NCI-H146 (cell line): ENCODE measurements at regions not wholly inside any gene's neighbourhood (a gene's known extent, or its start where the extent isn't known, plus 50 kb on each side); places are given as distances from the start of the nearest gene placed in this dataset.
A peak's percentile ranks its signal among the peaks of the same experiment; 100 is the strongest.

Source experiments
- DNase-seq: peaks from one replicate; lab custom pipeline; 2025; lab: John Stamatoyannopoulos, UW

DNA sequence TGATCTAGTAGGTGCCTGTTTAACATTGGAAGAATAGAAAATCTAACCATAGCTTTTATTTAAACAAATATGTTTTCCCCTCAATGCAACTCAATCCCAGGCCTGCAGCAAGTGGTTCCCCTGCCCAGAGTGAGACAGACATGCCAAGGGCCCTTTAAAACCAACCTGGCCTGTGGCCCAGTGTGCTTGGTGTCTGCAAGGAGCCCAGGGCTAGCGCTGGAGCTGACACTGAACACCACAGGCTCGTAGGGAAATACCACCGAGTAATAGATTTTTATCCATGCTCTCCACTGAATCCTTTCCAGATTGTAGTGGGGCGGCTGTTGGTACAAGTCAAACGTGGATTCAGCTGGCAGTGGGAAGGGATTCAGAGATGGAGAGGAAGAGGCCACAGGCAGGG, 95.6 kb upstream of the NRXN3 start:
- no peak for DNase-seq

DNA sequence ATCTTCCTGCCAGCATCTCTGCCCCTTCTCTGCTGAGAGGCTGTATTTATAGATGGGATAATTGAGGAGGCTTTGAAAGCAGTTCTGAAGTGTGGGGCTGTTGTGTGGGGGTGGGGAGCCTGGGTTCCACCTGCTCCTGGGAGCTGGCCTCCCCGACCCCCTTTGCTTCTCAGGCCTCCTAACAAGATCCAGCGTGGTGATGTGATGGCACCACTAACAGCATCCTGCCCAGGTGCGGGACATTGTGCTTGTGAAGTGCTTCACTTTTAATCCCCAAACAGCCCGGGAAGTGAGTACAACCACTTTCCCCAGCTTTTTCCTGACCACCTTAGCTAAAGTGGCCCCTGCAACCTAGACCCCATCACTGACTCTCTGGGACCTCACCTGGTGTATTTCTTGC, 95.1 kb upstream of the NRXN3 start:
- peak; percentile 47 for DNase-seq

DNA sequence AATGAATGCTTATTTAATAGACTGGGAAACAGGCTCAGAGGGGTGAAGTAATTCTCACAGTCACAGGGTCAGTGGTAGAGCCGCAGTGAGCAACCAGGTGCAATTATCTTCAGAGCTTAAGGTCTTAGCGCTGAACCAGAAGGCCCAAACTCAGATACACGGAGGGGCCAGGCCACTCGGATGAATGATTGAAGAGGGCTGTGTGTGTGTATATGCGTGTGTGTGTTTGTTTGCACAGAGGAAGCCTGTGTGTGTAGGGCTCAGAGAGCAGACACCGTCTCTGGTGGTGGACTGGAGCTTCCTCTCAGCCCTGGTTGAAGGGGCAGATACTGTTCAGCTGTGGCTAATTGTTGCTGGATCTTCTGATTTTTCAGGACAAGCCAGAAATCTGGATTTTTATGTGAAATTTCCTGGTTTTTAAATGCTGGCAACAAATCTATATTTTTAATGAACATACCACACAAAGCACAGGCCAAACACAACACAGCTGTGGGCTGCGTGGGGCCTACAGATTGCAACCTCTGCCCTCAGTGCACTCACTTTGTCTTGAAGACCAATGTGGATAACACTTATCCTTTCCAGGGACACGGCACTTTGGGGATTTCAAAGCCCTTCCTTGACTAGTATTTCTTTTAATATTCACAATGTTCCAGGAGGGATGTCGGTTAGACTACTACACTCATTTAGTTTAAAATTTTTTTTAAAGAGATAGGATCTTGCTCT, 94.5 kb upstream of the NRXN3 start:
- DNase-seq: peak; percentile 58

DNA sequence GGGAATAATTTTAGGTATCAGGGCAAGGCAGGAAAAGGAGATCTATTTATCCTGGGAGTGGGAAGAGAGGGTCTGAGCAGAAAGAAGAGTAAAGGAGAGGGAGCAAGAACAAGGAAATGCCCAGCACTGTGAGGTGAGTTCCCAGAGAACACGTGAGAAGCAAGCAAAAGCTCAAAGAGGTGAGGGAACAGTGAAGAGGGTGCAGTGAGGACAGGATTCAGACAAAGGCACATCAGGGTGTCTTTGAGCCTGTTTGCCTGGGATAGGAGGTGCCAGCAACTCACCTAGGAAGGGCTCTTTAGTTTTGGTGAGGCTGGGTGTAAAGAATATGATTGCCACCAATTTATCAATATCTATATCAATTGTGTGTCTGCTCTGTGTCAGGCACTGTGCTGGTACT, 88.9 kb upstream of the NRXN3 start:
- peak; percentile 30 for DNase-seq

DNA sequence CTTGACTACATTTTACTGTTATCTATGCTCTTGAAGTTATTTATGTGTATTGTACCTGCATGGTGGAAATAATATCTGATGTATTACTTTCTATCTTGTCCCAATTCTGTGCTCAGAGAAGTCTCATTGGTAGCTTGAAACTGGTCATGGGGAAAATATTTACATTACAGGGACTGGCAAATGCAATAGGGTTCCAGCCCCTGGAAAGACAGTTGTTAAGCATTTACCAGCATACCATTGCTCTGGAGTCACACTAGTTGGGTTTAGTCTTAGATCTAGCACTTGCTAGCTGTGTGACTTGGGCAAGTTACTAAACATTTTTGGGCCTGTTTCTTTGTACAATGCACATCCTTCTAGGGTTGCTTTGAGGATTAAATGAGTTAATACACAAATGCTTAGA, 86.3 kb upstream of the NRXN3 start:
- DNase-seq: no peak

DNA sequence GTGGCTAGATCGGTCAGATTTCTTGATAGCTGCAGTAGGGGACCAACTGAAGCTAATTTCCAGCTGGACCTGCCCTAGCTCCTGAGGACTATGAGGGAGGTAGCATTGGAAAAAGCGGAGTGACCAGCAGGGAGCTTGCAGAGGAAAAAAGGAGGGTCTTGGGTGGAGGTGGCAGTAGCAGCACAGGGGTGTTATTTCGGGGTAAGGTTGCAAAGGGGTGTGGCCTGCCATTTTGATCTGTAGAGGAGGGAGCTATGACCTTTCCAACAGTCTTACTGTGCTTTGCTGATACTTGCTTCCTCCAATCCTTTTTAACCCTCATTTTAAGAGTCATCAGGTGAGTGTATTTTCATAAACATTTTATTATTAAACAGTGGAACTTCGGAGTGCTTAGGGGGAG, 83.8 kb upstream of the NRXN3 start:
- DNase-seq: no peak

DNA sequence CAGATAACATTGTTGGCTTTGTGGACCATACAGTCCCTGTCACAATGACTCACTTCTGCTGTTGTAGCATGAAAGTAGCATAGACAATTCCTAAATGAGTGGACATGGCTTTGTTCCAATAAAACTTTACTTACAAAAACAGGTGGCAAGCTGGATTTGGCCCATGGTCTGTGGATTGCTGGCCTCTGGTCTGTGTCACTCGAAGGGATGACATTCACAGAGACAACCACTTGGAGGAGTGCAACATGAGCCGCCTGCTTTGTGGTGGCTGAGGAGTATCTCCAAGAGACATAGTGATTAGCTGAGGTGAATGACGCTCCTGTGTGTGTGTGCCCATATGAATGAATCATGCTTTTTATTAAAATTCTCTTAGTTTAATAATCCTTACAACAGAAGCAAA, 81.3 kb upstream of the NRXN3 start:
- no peak for DNase-seq

DNA sequence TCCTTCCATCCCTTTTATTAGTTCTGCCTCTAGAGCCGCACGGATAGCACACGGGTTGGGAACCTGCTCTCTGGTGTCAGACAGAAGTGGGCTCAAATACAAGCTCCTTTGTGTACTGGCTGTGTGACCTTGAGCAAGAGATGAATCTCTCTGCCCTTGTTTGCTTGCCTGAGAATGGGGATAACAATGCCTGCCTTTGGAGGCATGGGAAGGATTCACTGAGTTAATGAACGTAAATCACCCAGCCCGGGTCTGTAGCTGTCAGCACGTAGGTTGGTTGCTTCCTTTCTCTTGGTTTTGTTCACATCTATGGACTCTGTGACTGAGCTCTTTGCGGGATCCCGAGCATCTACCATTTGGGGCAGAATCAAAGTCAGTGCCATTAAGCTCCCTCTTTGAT, 79.3 kb upstream of the NRXN3 start:
- no peak for DNase-seq

DNA sequence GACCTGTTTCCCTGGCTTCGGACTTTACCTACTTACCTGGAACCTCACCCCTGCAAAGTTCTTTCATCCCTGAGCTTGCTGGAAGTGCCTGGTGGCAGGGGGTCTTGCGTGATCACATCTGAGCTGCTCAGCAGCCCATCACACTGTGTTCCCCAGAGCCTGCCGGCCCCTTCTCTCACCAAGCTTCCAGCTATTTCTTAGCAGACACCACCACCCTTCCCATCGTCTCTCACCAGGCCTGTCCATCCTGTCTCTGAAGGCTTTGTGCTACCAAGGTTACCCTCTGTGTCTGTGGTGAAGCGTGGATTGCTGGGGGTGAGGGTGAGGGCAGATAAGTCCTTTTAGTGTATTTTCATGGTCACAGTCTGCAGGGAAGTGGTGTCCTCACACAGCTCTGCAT, 78.8 kb upstream of the NRXN3 start:
- DNase-seq: no peak

DNA sequence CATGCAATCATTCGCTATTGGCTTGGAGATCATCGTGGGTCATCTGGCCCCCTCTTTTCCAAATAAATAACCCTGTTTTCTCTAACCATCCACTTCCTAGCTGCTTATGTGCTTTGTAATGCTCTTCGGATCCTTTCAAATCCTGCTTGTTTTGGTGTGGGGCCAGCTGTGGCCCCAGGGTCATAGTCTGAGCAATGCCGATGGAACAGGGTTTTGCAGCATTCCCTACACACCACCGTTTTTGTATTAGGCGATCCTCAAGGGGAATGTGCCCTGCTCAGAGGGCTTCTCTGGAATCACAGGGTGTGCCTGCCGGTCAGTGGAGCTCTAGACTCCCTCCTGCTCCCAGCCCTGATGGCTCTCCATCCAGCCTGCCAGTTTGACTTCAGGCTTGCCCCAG, 78.1 kb upstream of the NRXN3 start:
- DNase-seq: no peak

DNA sequence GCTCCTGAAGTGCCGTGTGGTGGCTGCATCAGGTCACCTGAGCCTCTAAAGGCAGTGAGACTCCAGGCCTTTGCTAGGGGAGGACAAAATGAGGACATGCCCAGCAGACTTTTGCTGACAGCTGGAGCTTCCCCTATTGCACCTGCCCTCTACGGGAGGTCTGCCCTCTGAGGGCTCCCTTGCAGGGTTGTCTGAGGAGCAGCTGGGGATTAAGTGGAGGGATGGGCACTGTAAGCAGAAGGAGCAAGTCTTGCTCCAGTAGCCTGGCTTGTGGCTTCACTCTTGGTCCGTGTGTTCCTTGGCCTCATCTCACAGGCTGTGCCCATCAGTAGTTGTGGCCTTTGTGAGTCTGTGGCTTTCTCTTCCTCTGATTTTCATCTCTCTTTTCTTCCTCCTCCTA, 66.9 kb upstream of the NRXN3 start:
- DNase-seq: peak; percentile 88

DNA sequence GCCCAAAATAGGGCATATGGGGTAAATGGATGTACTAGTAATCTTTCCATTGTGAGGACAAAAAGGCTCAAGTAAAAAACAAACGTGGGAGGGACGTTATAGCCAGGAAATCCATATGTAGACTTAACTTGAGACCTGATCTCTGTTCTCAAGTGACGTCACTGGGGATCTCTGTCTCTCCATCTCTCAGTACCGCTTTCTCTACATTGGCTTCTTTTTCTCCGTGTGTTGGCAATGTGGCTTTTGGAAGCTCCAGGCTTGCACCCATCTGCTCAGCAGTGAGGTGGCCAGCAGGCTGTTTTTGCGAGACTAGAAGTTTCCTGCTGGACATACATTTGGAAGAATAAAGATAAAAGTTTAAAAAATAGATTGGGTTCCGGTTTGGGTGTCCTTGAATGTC, 66.0 kb upstream of the NRXN3 start:
- DNase-seq: no peak

DNA sequence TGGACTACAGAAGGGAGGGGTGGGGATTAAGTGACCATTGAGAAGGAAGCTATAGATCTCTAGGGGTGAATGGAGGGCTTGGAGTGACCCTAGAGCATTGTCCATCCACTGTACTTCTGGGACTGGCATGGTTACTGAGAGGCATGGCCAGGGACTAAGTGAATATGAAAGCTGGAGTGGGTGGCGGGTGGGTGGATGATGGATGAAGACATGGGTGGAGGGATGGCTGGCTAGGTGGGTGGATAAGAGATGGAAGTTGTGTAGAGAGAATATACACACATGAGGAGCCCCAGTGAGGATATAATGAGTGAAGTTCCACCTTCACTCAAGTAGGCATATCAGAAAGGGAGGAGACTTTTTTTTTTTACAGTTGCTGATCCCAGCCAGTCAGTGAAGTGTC, 65.5 kb upstream of the NRXN3 start:
- no peak for DNase-seq

DNA sequence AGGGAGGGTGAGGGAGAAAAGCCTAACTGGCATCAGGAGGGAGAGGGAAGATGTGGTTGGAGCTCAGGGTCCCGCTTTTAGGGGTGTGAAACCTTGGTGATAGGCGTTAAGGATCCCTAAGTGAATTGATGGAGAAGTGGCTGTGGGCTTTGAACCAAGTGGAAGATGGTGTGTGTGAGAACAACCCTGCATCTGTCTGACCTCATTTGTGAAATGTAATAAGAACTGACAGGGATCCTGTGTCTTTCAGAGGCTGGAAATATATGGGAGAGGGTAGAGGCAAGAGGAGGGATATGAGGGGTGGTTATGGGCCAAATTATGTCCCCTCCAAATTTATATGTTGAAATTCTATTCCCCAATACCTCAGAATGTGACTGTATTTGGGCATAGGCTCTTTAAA, 63.8 kb upstream of the NRXN3 start:
- no peak for DNase-seq

DNA sequence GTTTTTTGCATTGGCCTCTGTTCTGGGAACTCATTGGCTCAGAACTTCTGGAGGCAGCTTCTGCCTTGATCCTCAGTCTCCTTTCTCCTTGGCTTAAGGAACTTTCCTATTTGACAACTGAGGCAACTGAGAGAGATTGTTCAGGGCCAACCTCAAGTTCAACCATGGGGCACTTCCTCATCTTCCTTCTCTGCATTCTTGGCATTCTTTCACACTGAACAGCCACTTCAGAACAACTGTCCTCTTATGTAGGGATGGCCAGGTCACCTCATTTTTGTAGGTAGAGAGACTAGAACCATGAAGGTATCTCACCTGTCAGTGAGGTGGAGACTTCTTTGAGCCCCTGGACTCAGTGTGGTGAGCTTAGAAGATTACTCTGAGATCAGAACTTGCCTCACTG, 63.0 kb upstream of the NRXN3 start:
- no peak for DNase-seq

DNA sequence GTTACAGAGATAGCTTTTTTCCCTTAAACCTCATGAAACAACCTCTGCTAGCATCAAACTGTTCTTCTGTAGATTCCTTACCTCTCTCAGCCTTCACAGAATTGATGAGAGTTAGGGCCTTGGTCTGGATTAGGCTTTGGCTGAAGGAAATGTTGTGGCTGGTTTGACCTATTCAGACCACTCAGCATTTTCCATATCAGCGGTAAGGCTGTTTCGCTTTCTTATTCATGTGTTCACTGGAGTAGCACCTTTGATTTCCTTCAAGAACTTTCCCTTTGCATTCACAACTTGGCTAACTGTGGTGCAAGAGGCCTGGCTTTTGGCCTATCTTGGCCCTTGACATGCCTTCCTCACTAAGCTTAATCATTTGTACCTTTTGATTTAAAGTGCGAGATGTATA, 50.7 kb upstream of the NRXN3 start:
- DNase-seq: no peak
